Muscle of leg (tissue), 3 donors: ENCODE measurements at regions not wholly inside any gene's neighbourhood (a gene's known extent, or its start where the extent isn't known, plus 50 kb on each side); places are given as distances from the start of the nearest gene placed in this dataset.

ENCODE experiments used
- DNase-seq: peaks from one replicate; pipeline ENCODE4 v3.0.0; 2013
- H3K27ac ChIP-seq: one replicate; pipeline ENCODE4 v1.5.1; 2013; ENCODE audit warnings: mild to moderate bottlenecking, low read length, control low read depth
- H3K27me3 ChIP-seq: one replicate; pipeline ENCODE4 v1.6.1; 2013; ENCODE audit warnings: low read length; ENCODE audit not compliant: control insufficient read depth, insufficient read depth
- H3K36me3 ChIP-seq: one replicate; pipeline ENCODE4 v1.6.1; 2013; ENCODE audit warnings: low read length; ENCODE audit not compliant: control insufficient read depth, insufficient read depth
- H3K4me1 ChIP-seq: one replicate; pipeline ENCODE4 v1.6.1; 2013; ENCODE audit warnings: low read length; ENCODE audit not compliant: control insufficient read depth, insufficient read depth
- H3K4me3 ChIP-seq: one replicate; pipeline ENCODE4 v1.5.1; 2013; ENCODE audit warnings: low read length, control low read depth
- H3K9me3 ChIP-seq: replicated peaks from 2 replicates; pipeline ENCODE4 v1.6.1; 2013; ENCODE audit warnings: low read depth, low read length; ENCODE audit not compliant: control insufficient read depth
- WGBS: methylation state at CpG from one replicate; pipeline ENCODE4 v1.1.5; 2013; ENCODE audit warnings: missing lambda C conversion rate; ENCODE audit not compliant: insufficient coverage; 5-methylcytosine and 5-hydroxymethylcytosine counted together

DNA sequence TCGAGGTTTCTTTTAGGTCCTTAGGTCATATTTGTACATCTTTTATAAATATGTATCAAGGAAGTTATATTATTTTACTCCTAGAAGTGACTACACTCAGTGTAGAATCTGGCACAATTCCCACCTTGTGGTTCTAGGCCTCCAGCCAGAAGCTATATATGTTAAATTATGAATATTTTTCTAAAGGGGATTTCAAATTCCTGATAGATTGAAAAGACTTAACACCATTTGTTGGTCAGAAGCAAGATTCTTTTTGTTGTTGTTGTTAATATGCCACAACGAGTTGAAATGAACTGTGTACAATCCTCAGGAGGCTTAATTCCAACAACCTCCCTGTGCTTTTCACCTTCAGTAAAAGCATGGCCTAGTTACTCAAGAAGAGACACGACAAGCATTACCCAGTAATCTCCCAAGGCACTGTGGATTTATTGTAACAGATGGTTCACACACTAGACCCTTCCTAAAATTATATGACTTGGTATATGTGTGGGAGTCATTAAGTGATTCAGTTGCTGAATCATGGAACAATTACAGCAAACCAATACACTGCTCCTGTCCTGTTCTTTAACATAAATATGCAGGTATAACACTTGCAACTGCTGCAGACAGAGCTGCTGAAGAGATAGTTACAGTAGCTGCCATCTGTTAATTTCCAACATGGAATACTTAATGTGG is 964.4 kb upstream of the GOT2 start:
- no CpG with 5 or more reads among the region's 3 CpGs for WGBS
- peak; percentile 47 for DNase-seq

GRCh38 chr16:59697761-59698160 is 963.6 kb upstream of the GOT2 start:
- H3K27me3 ChIP-seq = no peaks in the 10 kb centered on the region
- DNase-seq = no peak
- WGBS = no CpG with 5 or more reads among the region's 1 CpG
- H3K36me3 ChIP-seq = no peaks in the 10 kb centered on the region
- H3K4me1 ChIP-seq = no peaks in the 10 kb centered on the region
- no peak overlapping the region for H3K4me3 ChIP-seq
- H3K27ac ChIP-seq = no peak overlapping the region
- no peaks in the 10 kb centered on the region for H3K9me3 ChIP-seq

More for the DNA sequence above, 964.4 kb upstream of the GOT2 start:
- no peaks in the 10 kb centered on the region for H3K27me3 ChIP-seq
- no peaks in the 10 kb centered on the region for H3K36me3 ChIP-seq
- H3K27ac ChIP-seq = no peak overlapping the region
- H3K4me1 ChIP-seq = no peaks in the 10 kb centered on the region
- no peak overlapping the region for H3K4me3 ChIP-seq
- no peaks in the 10 kb centered on the region for H3K9me3 ChIP-seq

- DNase-seq = no peak
- WGBS = 80% methylated on average over 1 of the region's 5 CpGs
- Histone ChIP-seq H3K36me3 (no peaks in the 10 kb centered on the region), H3K27ac (no peak overlapping the region), H3K9me3 (no peaks in the 10 kb centered on the region), H3K27me3 (no peaks in the 10 kb centered on the region), H3K4me3 (no peak overlapping the region), H3K4me1 (no peaks in the 10 kb centered on the region)
These were observed 963.1 kb upstream of the GOT2 start for GRCh38 chr16:59697236-59697635.

- H3K4me3 ChIP-seq = no peak overlapping the region
- no peak for DNase-seq
- H3K9me3 ChIP-seq = no peaks in the 10 kb centered on the region
- H3K4me1 ChIP-seq = no peaks in the 10 kb centered on the region
- H3K27me3 ChIP-seq = no peaks in the 10 kb centered on the region
- WGBS = no CpG with 5 or more reads among the region's 2 CpGs
- H3K27ac ChIP-seq = no peak overlapping the region
- H3K36me3 ChIP-seq = no peaks in the 10 kb centered on the region
These were observed 962.4 kb upstream of the GOT2 start for GRCh38 chr16:59696495-59696894.

- DNase-seq = no peak
- no peaks in the 10 kb centered on the region for H3K36me3 ChIP-seq
- 67% methylated on average over 3 of the region's 3 CpGs for WGBS
These were observed 956.1 kb upstream of the GOT2 start for GRCh38 chr16:59690216-59690615.

DNA sequence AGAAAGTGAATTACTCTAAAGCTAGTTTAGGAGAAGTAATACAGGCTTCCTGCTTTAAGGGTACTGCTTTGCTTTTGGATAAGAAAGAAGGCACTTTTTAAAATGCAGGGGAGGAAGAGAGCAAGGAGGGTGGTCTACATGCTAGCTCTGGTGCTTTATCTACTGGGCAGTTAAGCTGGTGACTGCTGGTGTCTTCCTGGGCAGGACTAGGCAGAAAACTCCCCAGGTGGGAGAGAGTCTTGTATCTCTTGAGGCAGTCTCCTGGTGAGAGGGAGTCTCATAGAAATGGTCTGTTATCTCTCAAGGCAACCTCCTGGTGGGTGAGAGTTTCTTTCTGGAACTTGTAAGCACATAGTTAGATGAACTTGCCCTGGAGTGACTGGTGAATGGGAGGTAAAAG is 953.9 kb upstream of the GOT2 start:
- no peak for DNase-seq
- no peak overlapping the region for H3K4me3 ChIP-seq
- no peaks in the 10 kb centered on the region for H3K4me1 ChIP-seq
- H3K36me3 ChIP-seq = no peaks in the 10 kb centered on the region
- no peak overlapping the region for H3K27ac ChIP-seq
- peaks cover 3% of the 10 kb centered on the region for H3K9me3 ChIP-seq
- no peaks in the 10 kb centered on the region for H3K27me3 ChIP-seq

More at GRCh38 chr16:59690216-59690615, 956.1 kb upstream of the GOT2 start:
- Histone ChIP-seq H3K4me1 (no peaks in the 10 kb centered on the region), H3K9me3 (peaks cover 3% of the 10 kb centered on the region), H3K4me3 (no peak overlapping the region), H3K27ac (no peak overlapping the region), H3K27me3 (no peaks in the 10 kb centered on the region)

GRCh38 chr16:59686405-59686804 is 952.3 kb upstream of the GOT2 start:
- WGBS = 29% methylated on average over 1 of the region's 2 CpGs
- Histone ChIP-seq H3K4me3 (no peak overlapping the region), H3K9me3 (peaks cover 3% of the 10 kb centered on the region), H3K27me3 (no peaks in the 10 kb centered on the region), H3K36me3 (no peaks in the 10 kb centered on the region), H3K27ac (no peak overlapping the region), H3K4me1 (no peaks in the 10 kb centered on the region)
- DNase-seq = no peak

DNA sequence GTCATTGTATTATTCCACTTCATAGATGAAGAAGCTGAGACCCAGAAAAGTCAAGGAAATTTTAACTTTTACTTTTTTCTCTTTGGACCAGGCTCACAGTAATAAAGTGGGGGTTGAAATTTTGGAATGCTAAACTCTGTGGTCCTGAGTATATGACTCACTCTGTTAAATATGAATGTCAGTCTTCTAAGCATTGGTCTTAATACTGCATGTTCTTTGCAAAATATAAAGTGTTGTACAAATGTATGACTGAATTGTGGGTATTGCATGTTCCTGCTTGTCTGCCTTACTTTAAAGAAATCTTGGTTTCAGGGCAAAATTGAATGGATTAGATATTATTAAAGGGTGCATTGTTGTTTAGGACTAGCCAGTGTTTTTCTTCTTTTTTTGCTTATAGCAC is 950.8 kb upstream of the GOT2 start:
- H3K36me3 ChIP-seq = no peaks in the 10 kb centered on the region
- peaks cover 3% of the 10 kb centered on the region for H3K9me3 ChIP-seq
- H3K27ac ChIP-seq = no peak overlapping the region
- no peak overlapping the region for H3K4me3 ChIP-seq
- H3K27me3 ChIP-seq = no peaks in the 10 kb centered on the region
- no peaks in the 10 kb centered on the region for H3K4me1 ChIP-seq
- DNase-seq = no peak

GRCh38 chr16:59683709-59684108 is 949.6 kb upstream of the GOT2 start:
- no peaks in the 10 kb centered on the region for H3K4me1 ChIP-seq
- no peak overlapping the region for H3K27ac ChIP-seq
- WGBS = no CpG with 5 or more reads among the region's 1 CpG
- H3K27me3 ChIP-seq = no peaks in the 10 kb centered on the region
- no peaks in the 10 kb centered on the region for H3K36me3 ChIP-seq
- no peak for DNase-seq
- H3K4me3 ChIP-seq = no peak overlapping the region
- peaks cover 3% of the 10 kb centered on the region for H3K9me3 ChIP-seq

DNA sequence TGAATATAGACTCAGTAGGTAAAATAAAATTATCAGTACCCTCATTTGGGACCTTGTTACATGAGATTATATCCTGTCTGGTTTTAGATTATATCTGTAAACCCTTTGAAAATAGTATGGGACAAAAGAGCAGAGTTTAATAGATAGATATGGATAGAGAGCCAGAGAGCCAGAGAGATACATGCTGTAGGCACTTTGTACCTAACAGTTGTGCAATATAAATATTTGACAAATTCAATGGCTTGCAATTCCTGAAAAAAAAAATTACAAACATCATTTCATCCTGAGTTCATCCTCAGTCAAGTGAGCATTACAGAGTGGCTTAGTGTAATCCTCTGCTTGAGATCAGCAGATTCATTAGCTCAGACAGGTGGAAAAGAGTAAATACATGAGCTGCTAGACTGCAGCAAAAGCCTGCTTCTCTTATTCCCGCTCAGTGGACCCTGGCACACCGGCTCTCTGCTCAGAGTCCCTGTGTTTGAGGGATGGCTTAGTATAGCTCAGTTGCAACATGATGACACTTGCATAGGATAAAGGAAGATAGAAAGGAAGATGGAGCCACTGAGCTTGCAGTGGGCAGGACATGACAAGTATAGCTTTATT is 931.6 kb upstream of the GOT2 start:
- H3K27ac ChIP-seq = no peak overlapping the region
- DNase-seq = no peak
- 80% methylated on average over 2 of the region's 2 CpGs for WGBS

DNA sequence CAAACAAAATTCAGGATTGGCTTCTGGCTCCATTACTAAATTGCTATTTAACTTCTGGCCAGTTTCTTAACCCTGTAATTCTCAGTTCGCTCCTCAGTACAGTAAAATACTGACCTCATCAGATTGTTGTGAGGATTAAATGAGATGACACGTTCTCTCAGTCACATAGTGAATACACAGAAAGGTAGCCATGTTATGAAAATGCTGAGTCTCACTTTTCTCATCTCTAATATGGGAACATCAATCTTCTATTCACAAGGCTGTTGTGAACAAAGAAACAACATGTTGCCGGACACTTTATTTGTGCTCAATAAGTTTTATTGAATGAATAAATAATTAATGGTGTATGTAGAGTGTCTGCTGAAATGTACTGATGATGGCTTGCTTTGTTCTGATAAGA is 924.5 kb upstream of the GOT2 start:
- no peak overlapping the region for H3K4me3 ChIP-seq
- WGBS = no CpG with 5 or more reads among the region's 3 CpGs
- DNase-seq = no peak
- no peaks in the 10 kb centered on the region for H3K4me1 ChIP-seq
- no peaks in the 10 kb centered on the region for H3K36me3 ChIP-seq
- no peak overlapping the region for H3K27ac ChIP-seq
- no peaks in the 10 kb centered on the region for H3K9me3 ChIP-seq
- H3K27me3 ChIP-seq = no peaks in the 10 kb centered on the region

More for the DNA sequence above, 931.6 kb upstream of the GOT2 start:
- H3K36me3 ChIP-seq = no peaks in the 10 kb centered on the region
- no peaks in the 10 kb centered on the region for H3K4me1 ChIP-seq
- no peak overlapping the region for H3K4me3 ChIP-seq
- H3K9me3 ChIP-seq = peaks cover 2% of the 10 kb centered on the region
- no peaks in the 10 kb centered on the region for H3K27me3 ChIP-seq
